OCI-LY3 (cell line): ENCODE measurements at regions not wholly inside any gene's neighbourhood (a gene's known extent, or its start where the extent isn't known, plus 50 kb on each side); places are given as distances from the start of the nearest gene placed in this dataset.

Experiments
- EZH2phosphoT487 ChIP-seq: fragments of 200-600 bp; shearing (Covaris generic); IDR thresholded peaks from 2 replicates; pipeline ENCODE4 v1.6.1; 2018; ENCODE audit warnings: antibody characterized with exemption, mixed run types, low read depth
- TF ChIP-seq, protein P1 (sequence below): fragments of 200-600, 300-600 bp; sonication (generic); IDR thresholded peaks from 2 replicates; pipeline ENCODE4 v1.5.1; 2014; ENCODE audit warnings: antibody characterized with exemption, low read length, low read depth

DNA sequence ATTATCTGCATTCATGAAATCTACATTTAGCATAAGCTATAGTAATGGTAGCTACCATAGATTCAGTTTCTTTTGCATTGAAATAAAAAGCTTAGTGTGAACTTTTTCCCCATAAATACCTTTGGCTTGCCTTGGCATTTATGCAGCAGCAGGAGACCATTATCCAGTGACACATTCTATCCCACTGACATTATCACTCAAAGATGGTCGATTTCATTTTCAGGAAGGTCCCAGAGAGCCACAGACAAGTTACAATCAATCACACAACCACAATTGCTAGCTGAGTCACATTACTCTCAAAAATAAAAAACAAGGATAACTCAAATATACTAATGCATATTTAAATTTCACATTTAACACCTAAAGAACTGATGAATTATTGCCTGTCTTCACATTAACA is 512.7 kb upstream of the CDH2 start:
- no peak for TF ChIP-seq EZH2phosphoT487
- TF ChIP-seq, protein P1, sequence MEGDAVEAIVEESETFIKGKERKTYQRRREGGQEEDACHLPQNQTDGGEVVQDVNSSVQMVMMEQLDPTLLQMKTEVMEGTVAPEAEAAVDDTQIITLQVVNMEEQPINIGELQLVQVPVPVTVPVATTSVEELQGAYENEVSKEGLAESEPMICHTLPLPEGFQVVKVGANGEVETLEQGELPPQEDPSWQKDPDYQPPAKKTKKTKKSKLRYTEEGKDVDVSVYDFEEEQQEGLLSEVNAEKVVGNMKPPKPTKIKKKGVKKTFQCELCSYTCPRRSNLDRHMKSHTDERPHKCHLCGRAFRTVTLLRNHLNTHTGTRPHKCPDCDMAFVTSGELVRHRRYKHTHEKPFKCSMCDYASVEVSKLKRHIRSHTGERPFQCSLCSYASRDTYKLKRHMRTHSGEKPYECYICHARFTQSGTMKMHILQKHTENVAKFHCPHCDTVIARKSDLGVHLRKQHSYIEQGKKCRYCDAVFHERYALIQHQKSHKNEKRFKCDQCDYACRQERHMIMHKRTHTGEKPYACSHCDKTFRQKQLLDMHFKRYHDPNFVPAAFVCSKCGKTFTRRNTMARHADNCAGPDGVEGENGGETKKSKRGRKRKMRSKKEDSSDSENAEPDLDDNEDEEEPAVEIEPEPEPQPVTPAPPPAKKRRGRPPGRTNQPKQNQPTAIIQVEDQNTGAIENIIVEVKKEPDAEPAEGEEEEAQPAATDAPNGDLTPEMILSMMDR: no peak
